ENCODE measurements at regions not wholly inside any gene's neighbourhood (a gene's known extent, or its start where the extent isn't known, plus 50 kb on each side); places are given as distances from the start of the nearest gene placed in this dataset.

DNA sequence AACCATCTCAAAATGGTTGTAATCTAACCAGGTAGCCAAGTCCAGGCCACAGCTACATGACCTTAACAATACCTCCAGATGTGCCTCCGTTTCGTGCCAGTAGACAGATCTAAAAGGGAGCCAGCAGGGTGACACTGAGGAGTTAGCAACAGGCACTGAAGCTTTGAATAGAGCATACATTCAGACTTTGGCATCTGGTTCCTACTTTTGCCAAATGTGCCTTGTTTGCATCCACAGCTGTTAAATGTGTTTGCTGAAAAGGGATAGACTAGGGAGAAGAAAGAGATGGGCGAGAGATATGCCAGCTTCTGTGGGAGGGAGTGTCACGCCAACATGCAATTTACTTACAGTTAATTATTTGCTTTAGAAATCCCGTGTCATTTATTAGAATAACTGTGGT, 1433.9 kb upstream of the CADM2 start:
- WGBS, 2 experiments (ENCODE audit: low coverage in 1 of 2, low lambda C conversion rate in 2 of 2, missing lambda C conversion rate in 2 of 2), result 25 to 27% methylated on average over 5 of the region's 5 CpGs
- H3K4me1 ChIP-seq (ENCODE audit: insufficient read depth), result no peaks in the 10 kb centered on the region
- no peaks in the 10 kb centered on the region for H3K27me3 ChIP-seq (replicated peaks; ENCODE audit: insufficient read depth)
- H3K36me3 ChIP-seq (ENCODE audit: low read depth), result no peaks in the 10 kb centered on the region
- H2AFZ ChIP-seq, result no peak overlapping the region
- no peak overlapping the region for H3K4me3 ChIP-seq
- H3K4me2 ChIP-seq (ENCODE audit: unreplicated experiment), result no peak overlapping the region
- in situ Hi-C loops (cut with MboI), result no loop called here
- TF ChIP-seq EZH2 (IDR thresholded peaks at IDR 0.05; ENCODE audit: insufficient read depth, poor library complexity, severe bottlenecking), result no peak
- no peak for TF ChIP-seq EZH2phosphoT487 (IDR thresholded peaks at IDR 0.05; ENCODE audit: insufficient read depth, low read depth)
- no peaks in the 10 kb centered on the region for H3K9me3 ChIP-seq (ENCODE audit: low read depth)
- H3K9ac ChIP-seq, result no peak overlapping the region
- no peaks in the 10 kb centered on the region for H3F3A ChIP-seq (ENCODE audit: insufficient read depth)
- H3K9me2 ChIP-seq (ENCODE audit: insufficient read depth), result no peaks in the 10 kb centered on the region
- H4K20me1 ChIP-seq (ENCODE audit: insufficient read depth), result no peaks in the 10 kb centered on the region
- no peak overlapping the region for H3K27ac ChIP-seq
- no peaks in the 10 kb centered on the region for H3K79me2 ChIP-seq (ENCODE audit: insufficient read depth)
- no peak for DNase-seq

GRCh38 chr3:83559082-83559481, 1399.7 kb upstream of the CADM2 start:
- Histone ChIP-seq H3K4me3 (no peak overlapping the region), H3K27ac (no peak overlapping the region), H3K4me2 (ENCODE audit: unreplicated experiment) (no peak overlapping the region), H4K20me1 (ENCODE audit: insufficient read depth) (no peaks in the 10 kb centered on the region), H3K9me2 (ENCODE audit: insufficient read depth) (no peaks in the 10 kb centered on the region), H2AFZ (no peak overlapping the region), H3F3A (ENCODE audit: insufficient read depth) (no peaks in the 10 kb centered on the region), H3K9ac (no peak overlapping the region), H3K36me3 (ENCODE audit: low read depth) (no peaks in the 10 kb centered on the region), H3K79me2 (ENCODE audit: insufficient read depth) (no peaks in the 10 kb centered on the region), H3K9me3 (ENCODE audit: low read depth) (no peaks in the 10 kb centered on the region), H3K27me3 (replicated peaks; ENCODE audit: insufficient read depth) (no peaks in the 10 kb centered on the region), H3K4me1 (ENCODE audit: insufficient read depth) (no peaks in the 10 kb centered on the region)
- TF ChIP-seq EZH2 (IDR thresholded peaks at IDR 0.05; ENCODE audit: insufficient read depth, poor library complexity, severe bottlenecking) (no peak), EZH2phosphoT487 (IDR thresholded peaks at IDR 0.05; ENCODE audit: insufficient read depth, low read depth) (no peak)
- in situ Hi-C loops (cut with MboI), result no loop called here
- WGBS, 2 experiments (ENCODE audit: low coverage in 1 of 2, low lambda C conversion rate in 2 of 2, missing lambda C conversion rate in 2 of 2), result 32 to 43% methylated on average over 3 of the region's 3 CpGs
- no peak for DNase-seq

DNA sequence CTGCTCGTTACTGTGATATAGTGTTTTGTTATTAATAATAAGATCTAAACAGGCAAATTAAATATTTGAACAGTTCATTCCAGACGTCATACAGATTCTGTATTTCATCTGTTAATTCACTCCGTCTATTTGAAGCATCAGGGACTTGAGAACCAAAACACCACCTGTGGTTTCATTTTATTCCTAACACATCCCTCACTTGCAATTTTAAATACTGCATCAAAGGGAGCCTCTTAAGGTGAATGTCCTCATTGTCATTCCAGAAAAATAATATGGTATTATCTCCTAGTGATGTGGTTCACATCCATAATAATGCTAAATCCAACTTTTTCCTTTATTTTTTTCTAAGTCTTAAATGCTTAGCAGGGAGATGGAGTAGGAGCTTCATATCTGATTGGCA, 1390.9 kb upstream of the CADM2 start:
- Histone ChIP-seq H3K9me3 (ENCODE audit: low read depth) (peaks cover 6% of the 10 kb centered on the region), H3K4me1 (ENCODE audit: insufficient read depth) (no peaks in the 10 kb centered on the region), H2AFZ (no peak overlapping the region), H4K20me1 (ENCODE audit: insufficient read depth) (no peaks in the 10 kb centered on the region), H3K27me3 (replicated peaks; ENCODE audit: insufficient read depth) (no peaks in the 10 kb centered on the region), H3K27ac (no peak overlapping the region), H3K9me2 (ENCODE audit: insufficient read depth) (no peaks in the 10 kb centered on the region), H3K36me3 (ENCODE audit: low read depth) (no peaks in the 10 kb centered on the region), H3K9ac (no peak overlapping the region), H3F3A (ENCODE audit: insufficient read depth) (no peaks in the 10 kb centered on the region), H3K4me3 (no peak overlapping the region), H3K4me2 (ENCODE audit: unreplicated experiment) (no peak overlapping the region), H3K79me2 (ENCODE audit: insufficient read depth) (no peaks in the 10 kb centered on the region)
- WGBS, 2 experiments (ENCODE audit: low coverage in 1 of 2, low lambda C conversion rate in 2 of 2, missing lambda C conversion rate in 2 of 2), result 0 to 4% methylated on average over 3 of the region's 3 CpGs
- in situ Hi-C loops (cut with MboI), result no loop called here
- TF ChIP-seq EZH2 (IDR thresholded peaks at IDR 0.05; ENCODE audit: insufficient read depth, poor library complexity, severe bottlenecking) (no peak), EZH2phosphoT487 (IDR thresholded peaks at IDR 0.05; ENCODE audit: insufficient read depth, low read depth) (no peak)
- no peak for DNase-seq

GRCh38 chr3:83581546-83581945, 1377.2 kb upstream of the CADM2 start:
- H3K27ac ChIP-seq, result no peak overlapping the region
- TF ChIP-seq EZH2phosphoT487 (IDR thresholded peaks at IDR 0.05; ENCODE audit: insufficient read depth, low read depth), result no peak
- no peak for TF ChIP-seq EZH2 (IDR thresholded peaks at IDR 0.05; ENCODE audit: insufficient read depth, poor library complexity, severe bottlenecking)

DNA sequence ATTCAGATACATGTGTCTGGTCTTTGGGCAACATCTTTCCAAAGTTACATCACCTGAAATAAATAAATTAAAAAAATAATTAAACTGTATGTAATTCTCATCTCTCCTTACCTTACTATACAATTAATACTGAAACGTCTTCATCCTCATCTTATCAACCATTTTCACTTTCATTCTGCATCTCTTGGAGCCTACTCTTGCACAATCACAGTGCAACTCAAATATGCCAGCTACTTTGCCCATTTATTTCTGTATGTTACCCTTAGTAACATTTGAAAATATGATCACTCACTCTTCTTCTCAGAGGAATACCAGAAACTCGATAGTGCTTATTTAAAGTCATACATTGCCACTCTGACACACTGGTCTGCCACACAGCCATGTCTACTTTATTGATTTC, 1357.1 kb upstream of the CADM2 start:
- no peak for DNase-seq
- no peak overlapping the region for H3K4me3 ChIP-seq
- no peaks in the 10 kb centered on the region for H3K9me2 ChIP-seq (ENCODE audit: insufficient read depth)
- H3K36me3 ChIP-seq (ENCODE audit: low read depth), result no peaks in the 10 kb centered on the region
- H4K20me1 ChIP-seq (ENCODE audit: insufficient read depth), result no peaks in the 10 kb centered on the region
- H3K27ac ChIP-seq, result no peak overlapping the region
- TF ChIP-seq EZH2 (IDR thresholded peaks at IDR 0.05; ENCODE audit: insufficient read depth, poor library complexity, severe bottlenecking) (no peak), EZH2phosphoT487 (IDR thresholded peaks at IDR 0.05; ENCODE audit: insufficient read depth, low read depth) (no peak)
- H2AFZ ChIP-seq, result no peak overlapping the region
- H3K4me1 ChIP-seq (ENCODE audit: insufficient read depth), result no peaks in the 10 kb centered on the region
- H3K79me2 ChIP-seq (ENCODE audit: insufficient read depth), result no peaks in the 10 kb centered on the region
- in situ Hi-C loops (cut with MboI), result no loop called here
- peaks cover 4% of the 10 kb centered on the region for H3K9me3 ChIP-seq (ENCODE audit: low read depth)
- H3K27me3 ChIP-seq (replicated peaks; ENCODE audit: insufficient read depth), result no peaks in the 10 kb centered on the region
- 4% methylated on average over 2 of the region's 2 CpGs for WGBS, 2 experiments (ENCODE audit: low coverage in 1 of 2, low lambda C conversion rate in 2 of 2, missing lambda C conversion rate in 2 of 2)
- no peak overlapping the region for H3K9ac ChIP-seq
- H3K4me2 ChIP-seq (ENCODE audit: unreplicated experiment), result no peak overlapping the region
- no peaks in the 10 kb centered on the region for H3F3A ChIP-seq (ENCODE audit: insufficient read depth)

More at GRCh38 chr3:83581546-83581945, 1377.2 kb upstream of the CADM2 start:
- no peaks in the 10 kb centered on the region for H3K9me2 ChIP-seq (ENCODE audit: insufficient read depth)
- WGBS, 2 experiments (ENCODE audit: low coverage in 1 of 2, low lambda C conversion rate in 2 of 2, missing lambda C conversion rate in 2 of 2), result 15 to 17% methylated on average over 3 of the region's 3 CpGs
- H2AFZ ChIP-seq, result no peak overlapping the region
- no peak overlapping the region for H3K9ac ChIP-seq
- H3K79me2 ChIP-seq (ENCODE audit: insufficient read depth), result no peaks in the 10 kb centered on the region
- no peak for DNase-seq
- no peaks in the 10 kb centered on the region for H3K27me3 ChIP-seq (replicated peaks; ENCODE audit: insufficient read depth)
- no peak overlapping the region for H3K4me2 ChIP-seq (ENCODE audit: unreplicated experiment)
- peaks cover 2% of the 10 kb centered on the region for H3K9me3 ChIP-seq (ENCODE audit: low read depth)
- no peak overlapping the region for H3K4me3 ChIP-seq
- no peaks in the 10 kb centered on the region for H3F3A ChIP-seq (ENCODE audit: insufficient read depth)
- no peaks in the 10 kb centered on the region for H4K20me1 ChIP-seq (ENCODE audit: insufficient read depth)
- H3K36me3 ChIP-seq (ENCODE audit: low read depth), result no peaks in the 10 kb centered on the region
- in situ Hi-C loops (cut with MboI), result no loop called here
- H3K4me1 ChIP-seq (ENCODE audit: insufficient read depth), result no peaks in the 10 kb centered on the region
